SH-SY5Y (cell line): ENCODE measurements at regions not wholly inside any gene's neighbourhood (a gene's known extent, or its start where the extent isn't known, plus 50 kb on each side); places are given as distances from the start of the nearest gene placed in this dataset.

ENCODE experiments used
- GATA2 ChIP-seq: IDR thresholded peaks from 2 replicates; pipeline ENCODE4 v1.6.1; 2011; ENCODE audit warnings: mild to moderate bottlenecking, low read depth, low read length
- GATA3 ChIP-seq: IDR thresholded peaks from 2 replicates; pipeline ENCODE4 v1.6.1; 2011; ENCODE audit warnings: low read depth, mild to moderate bottlenecking, low read length, moderate library complexity

DNA sequence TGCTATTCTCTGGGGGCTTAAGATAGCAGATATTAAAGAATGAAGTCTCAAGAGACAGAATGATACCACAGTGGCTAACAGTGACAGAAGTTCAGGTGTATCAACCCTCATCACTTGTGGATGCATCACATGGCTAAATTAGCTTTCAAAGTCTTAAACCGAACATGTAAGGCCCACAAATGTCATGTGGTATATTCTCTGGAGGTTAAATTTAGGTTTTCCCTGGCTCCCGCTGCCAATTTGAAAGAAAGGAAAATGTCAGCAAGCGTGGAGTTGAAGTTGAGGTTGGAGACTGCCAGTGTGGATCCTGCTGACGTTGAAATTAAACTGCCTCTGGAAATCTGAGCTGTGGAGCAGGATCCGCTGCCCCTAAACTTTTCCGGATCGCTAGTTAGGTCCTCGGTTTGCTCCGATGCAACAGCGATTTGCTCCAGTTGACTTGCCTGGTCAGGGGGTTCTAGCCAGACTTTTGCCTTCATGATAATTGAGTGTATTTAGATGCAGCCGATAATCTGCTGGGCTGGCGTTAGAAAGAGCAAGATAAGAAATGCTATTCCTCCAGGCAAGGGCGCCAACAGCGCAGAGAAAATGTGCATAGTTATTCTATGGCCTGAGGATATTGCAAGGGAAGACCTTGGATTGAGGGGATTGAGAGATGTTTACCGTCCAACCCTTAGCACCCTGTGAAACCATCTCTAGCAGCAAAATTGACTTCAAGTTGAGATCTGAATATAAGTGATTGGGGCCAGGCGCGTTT is 443.9 kb downstream of the TMEM114 start:
- TF ChIP-seq GATA2 (no peak), GATA3 (no peak)
